Epithelial cell of proximal tubule (primary cell): ENCODE measurements at regions not wholly inside any gene's neighbourhood (a gene's known extent, or its start where the extent isn't known, plus 50 kb on each side); places are given as distances from the start of the nearest gene placed in this dataset.

Experiments used
- DNase-seq: peaks from one replicate; pipeline ENCODE4 v3.0.0-alpha.2; 2011; ENCODE audit warnings: low read depth
- H3K4me3 ChIP-seq: 2 replicates; pipeline ENCODE4 v1.5.1; 2011; ENCODE audit warnings: low read depth, mild to moderate bottlenecking, low read length
- CTCF ChIP-seq: conservative IDR thresholded peaks from 2 replicates; pipeline ENCODE4 v1.5.1; 2012; ENCODE audit warnings: low read depth, mild to moderate bottlenecking, low read length

GRCh38 chr7:41463770-41464470 lies 239.0 kb downstream of the INHBA start:
- DNase-seq: no peak

GRCh38 chr7:41459623-41460261 lies 243.1 kb downstream of the INHBA start:
- no peak for DNase-seq
- H3K4me3 ChIP-seq: no peak overlapping the region
- TF ChIP-seq CTCF: no peak

More at GRCh38 chr7:41463770-41464470, 239.0 kb downstream of the INHBA start:
- TF ChIP-seq CTCF: no peak
- no peak overlapping the region for H3K4me3 ChIP-seq

- no peak for DNase-seq
- no peak for TF ChIP-seq CTCF
- H3K4me3 ChIP-seq: no peak overlapping the region
Measured at GRCh38 chr7:41459183-41459582, 243.7 kb downstream of the INHBA start.

- no peak for TF ChIP-seq CTCF
- no peak for DNase-seq
- H3K4me3 ChIP-seq: no peak overlapping the region
Measured at GRCh38 chr7:41457832-41458437, 245.0 kb downstream of the INHBA start.

- DNase-seq: no peak
- H3K4me3 ChIP-seq: no peak overlapping the region
- TF ChIP-seq CTCF: no peak
Measured at GRCh38 chr7:41451826-41452225, 251.1 kb downstream of the INHBA start.

- DNase-seq: no peak
- no peak overlapping the region for H3K4me3 ChIP-seq
- TF ChIP-seq CTCF: no peak
Measured at GRCh38 chr7:41449694-41450093, 253.2 kb downstream of the INHBA start.

- no peak for DNase-seq
- no peak for TF ChIP-seq CTCF
- no peak overlapping the region for H3K4me3 ChIP-seq
Measured at GRCh38 chr7:41449286-41449685, 253.6 kb downstream of the INHBA start.
